ENCODE measurements at regions not wholly inside any gene's neighbourhood (a gene's known extent, or its start where the extent isn't known, plus 50 kb on each side); places are given as distances from the start of the nearest gene placed in this dataset.

GRCh38 chr4:101689220-101689619 lies 101.3 kb upstream of the BANK1 start (continued):
- no peak for TF ChIP-seq REST (IDR thresholded peaks at IDR 0.05; ENCODE audit: unreplicated experiment)
- no peak for TF ChIP-seq STAT1 (IDR thresholded peaks at IDR 0.05; ENCODE audit: unreplicated experiment)

GRCh38 chr4:101685126-101685525 lies 105.4 kb upstream of the BANK1 start:
- Histone ChIP-seq H3K79me2 (replicated peaks; ENCODE audit: insufficient read depth) (no peaks in the 10 kb centered on the region), H4K20me1 (replicated peaks; ENCODE audit: insufficient read depth) (no peaks in the 10 kb centered on the region), H3K4me3 (no peak overlapping the region), H3K36me3 (ENCODE audit: insufficient read depth) (no peaks in the 10 kb centered on the region), H3F3A (replicated peaks; ENCODE audit: low read depth) (no peaks in the 10 kb centered on the region), H3K9me2 (ENCODE audit: insufficient read depth) (no peaks in the 10 kb centered on the region), H2AFZ (no peak overlapping the region; the same call in 1 of the 2 replicates), H3K27ac (ENCODE audit: low read depth) (no peak overlapping the region), H3K4me2 (no peak overlapping the region), H3K27me3 (ENCODE audit: insufficient read depth) (no peaks in the 10 kb centered on the region), H3K4me1 (ENCODE audit: insufficient read depth) (no peaks in the 10 kb centered on the region)
- no peaks in the 10 kb centered on the region for H3K9me3 Mint-ChIP-seq
- H3K4me3 Mint-ChIP-seq = no peak overlapping the region
- TF ChIP-seq ZNF331 (CRISPR knock-in tag; IDR thresholded peaks at IDR 0.05; ENCODE audit: low read depth) (no peak), ZNF114 (CRISPR knock-in tag; IDR thresholded peaks at IDR 0.05) (no peak), STAT1 (IDR thresholded peaks at IDR 0.05; ENCODE audit: unreplicated experiment) (no peak), ETS1 (IDR thresholded peaks at IDR 0.05) (no peak)
- DNase-seq (ENCODE audit: low spot score) (no peak), ATAC-seq (no peak)
- no peaks in the 10 kb centered on the region; the same call in 2 of the 3 replicates for H3K4me1 Mint-ChIP-seq
- H3K27me3 Mint-ChIP-seq (ENCODE audit: insufficient read depth, low read depth, poor library complexity) = no peaks in the 10 kb centered on the region
- H3K36me3 Mint-ChIP-seq (ENCODE audit: low read depth) = no peaks in the 10 kb centered on the region
- no peak overlapping the region for H3K27ac Mint-ChIP-seq

GRCh38 chr4:101682946-101683345 lies 107.6 kb upstream of the BANK1 start:
- Histone ChIP-seq H3K4me1 (ENCODE audit: insufficient read depth) (no peaks in the 10 kb centered on the region), H3K36me3 (ENCODE audit: insufficient read depth) (no peaks in the 10 kb centered on the region), H3K79me2 (replicated peaks; ENCODE audit: insufficient read depth) (no peaks in the 10 kb centered on the region), H4K20me1 (replicated peaks; ENCODE audit: insufficient read depth) (no peaks in the 10 kb centered on the region), H3K27ac (ENCODE audit: low read depth) (no peak overlapping the region), H2AFZ (no peak overlapping the region), H3K9me2 (ENCODE audit: insufficient read depth) (no peaks in the 10 kb centered on the region), H3K27me3 (ENCODE audit: insufficient read depth) (no peaks in the 10 kb centered on the region), H3K4me2 (no peak overlapping the region), H3F3A (replicated peaks; ENCODE audit: low read depth) (no peaks in the 10 kb centered on the region), H3K4me3 (no peak overlapping the region)
- DNase-seq (ENCODE audit: low spot score) (no peak), ATAC-seq (no peak)
- TF ChIP-seq EZH2phosphoT487 (IDR thresholded peaks at IDR 0.05; ENCODE audit: unreplicated experiment) (no peak), ETS1 (IDR thresholded peaks at IDR 0.05) (no peak), CTCF (conservative IDR thresholded peaks at IDR 0.05; ENCODE audit: low read depth in 2 of 2) (no peak)
- no peaks in the 10 kb centered on the region for H3K27me3 Mint-ChIP-seq (ENCODE audit: insufficient read depth, low read depth, poor library complexity)
- no peak overlapping the region for H3K4me3 Mint-ChIP-seq
- no peaks in the 10 kb centered on the region for H3K36me3 Mint-ChIP-seq (ENCODE audit: low read depth)
- no peaks in the 10 kb centered on the region for H3K9me3 Mint-ChIP-seq
- H3K4me1 Mint-ChIP-seq = no peaks in the 10 kb centered on the region; the same call in 2 of the 3 replicates
- no peak overlapping the region for H3K27ac Mint-ChIP-seq

Data from GM23338 (cell line).